SK-N-SH (cell line): ENCODE measurements at regions not wholly inside any gene's neighbourhood (a gene's known extent, or its start where the extent isn't known, plus 50 kb on each side); places are given as distances from the start of the nearest gene placed in this dataset.

ENCODE experiments used
- CTCF ChIA-PET: fragments of 300-600, 350-600 bp; formaldehyde crosslinking; extraction: SDS; loops from one replicate; lab custom pipeline; 2021; lab: Yijun Ruan, JAX
- POLR2A ChIA-PET: fragments of 350-600 bp; sonication (Branson Sonifier 250); formaldehyde crosslinking; extraction: SDS; loops from one replicate; lab custom pipeline; 2020; ENCODE audit warnings: antibody characterized with exemption, inconsistent platforms; lab: Yijun Ruan, JAX
- DNase-seq: peaks from one replicate; pipeline ENCODE4 v3.0.0; 2012
- H2AFZ ChIP-seq: fragments of 200-600 bp; sonication (generic); 2 replicates; pipeline ENCODE4 v1.8.1; 2016; ENCODE audit warnings: antibody characterized with exemption, mild to moderate bottlenecking, low read depth
- H3F3A ChIP-seq: fragments of 200-600 bp; sonication (generic); replicated peaks from 2 replicates; pipeline ENCODE3; 2016; ENCODE audit warnings: antibody characterized with exemption, mild to moderate bottlenecking; ENCODE audit not compliant: insufficient read depth
- H3K27ac ChIP-seq, 2 experiments: fragments of 200-500 bp in 1 of 2; fragments of 200-600 bp in 1 of 2; sonication (Bioruptor generic) in 1 of 2; sonication (generic), shearing (Covaris generic) in 1 of 2; 2 replicates each; pipeline versions ENCODE4 v1.5.1 to v1.6.1; 2014 to 2016; ENCODE audit warnings: low read depth in 2 of 2, inconsistent platforms in 1 of 2, low read length in 1 of 2, mild to moderate bottlenecking in 1 of 2, mixed read lengths in 1 of 2
- H3K27me3 ChIP-seq: fragments of 200-600 bp; sonication (generic), shearing (Covaris generic); 2 replicates; pipeline ENCODE4 v1.6.1; 2016; ENCODE audit warnings: mixed run types; ENCODE audit not compliant: insufficient read depth
- H3K36me3 ChIP-seq, 2 experiments: fragments of 200-500 bp in 1 of 2; fragments of 200-600 bp in 1 of 2; sonication (Bioruptor generic) in 1 of 2; sonication (generic) in 1 of 2; replicated peaks in 1 of 2; 2 replicates each; pipeline versions ENCODE3 to v1.5.1; 2014 to 2016; ENCODE audit warnings: low read length in 1 of 2, mild to moderate bottlenecking in 1 of 2; ENCODE audit not compliant: insufficient read depth in 2 of 2, control insufficient read depth in 1 of 2
- H3K4me1 ChIP-seq, 2 experiments: fragments of 200-500 bp in 1 of 2; fragments of 200-600 bp in 1 of 2; sonication (Bioruptor generic) in 1 of 2; sonication (generic), shearing (Covaris generic) in 1 of 2; 2 replicates each; pipeline versions ENCODE4 v1.5.1 to v1.6.1; 2014 to 2016; ENCODE audit warnings: low read depth in 1 of 2, low read length in 1 of 2, mixed run types in 1 of 2; ENCODE audit not compliant: insufficient read depth in 2 of 2, control insufficient read depth in 1 of 2
- H3K4me2 ChIP-seq: fragments of 200-600 bp; sonication (generic), shearing (Covaris generic); 2 replicates; pipeline ENCODE4 v1.6.1; 2017; ENCODE audit warnings: mixed run types
- H3K4me3 ChIP-seq, 2 experiments: fragments of 200-500 bp in 1 of 2; fragments of 200-600 bp in 1 of 2; sonication (Bioruptor generic) in 1 of 2; sonication (generic), shearing (Covaris generic) in 1 of 2; 2 replicates each; pipeline versions ENCODE4 v1.5.1 to v1.8.1; 2014 to 2016; ENCODE audit warnings: low read depth in 2 of 2, inconsistent platforms in 1 of 2, low read length in 1 of 2, mild to moderate bottlenecking in 1 of 2, mixed read lengths in 1 of 2, moderate library complexity in 1 of 2
- H3K79me2 ChIP-seq: fragments of 200-600 bp; sonication (generic); 2 replicates; pipeline ENCODE4 v1.8.1; 2017; ENCODE audit warnings: mild to moderate bottlenecking; ENCODE audit not compliant: insufficient read depth
- H3K9ac ChIP-seq: fragments of 200-600 bp; sonication (generic); 2 replicates; pipeline ENCODE4 v1.6.1; 2017; ENCODE audit warnings: mixed run types
- H3K9me2 ChIP-seq: fragments of 200-600 bp; sonication (generic); 2 replicates; pipeline ENCODE4 v1.6.1; 2017; ENCODE audit warnings: mixed run types
- H3K9me3 ChIP-seq: fragments of 200-600 bp; sonication (generic); 2 replicates; pipeline ENCODE4 v1.6.1; 2017; ENCODE audit warnings: mixed run types, mild to moderate bottlenecking, moderate library complexity
- H4K20me1 ChIP-seq: fragments of 200-600 bp; sonication (generic); 2 replicates; pipeline ENCODE4 v1.6.1; 2017; ENCODE audit warnings: mild to moderate bottlenecking, mixed run types; ENCODE audit not compliant: insufficient read depth
- CHD2 ChIP-seq: fragments of 150-350 bp; IDR thresholded peaks from 2 replicates; pipeline ENCODE4 v1.6.1; 2018; ENCODE audit warnings: low read length; ENCODE audit not compliant: partially characterized antibody
- ELF1 ChIP-seq: IDR thresholded peaks from 2 replicates; pipeline ENCODE4 v1.4.0; 2012
- EP300 ChIP-seq, 2 experiments: IDR thresholded peaks; 2 replicates each; pipeline versions ENCODE4 v1.4.0 to v1.6.1; 2012; ENCODE audit warnings: borderline replicate concordance in 1 of 2, low read depth in 1 of 2, low read length in 1 of 2
- EZH2phosphoT487 ChIP-seq: fragments of 200-600 bp; sonication (generic); IDR thresholded peaks from 2 replicates; pipeline ENCODE4 v1.6.1; 2017; ENCODE audit warnings: low read depth, mixed run types, mild to moderate bottlenecking, antibody characterized with exemption, moderate library complexity, borderline replicate concordance
- FOXJ3 ChIP-seq: sonication (generic); formaldehyde crosslinking; IDR thresholded peaks from 2 replicates; pipeline ENCODE4 v1.5.1; 2020; ENCODE audit warnings: mild to moderate bottlenecking, missing genetic modification reagents
- GATA2 ChIP-seq: sonication (generic); formaldehyde crosslinking; IDR thresholded peaks from 2 replicates; pipeline ENCODE4 v1.5.0; 2020; ENCODE audit warnings: mild to moderate bottlenecking, missing genetic modification reagents
- IRF3 ChIP-seq: fragments of 150-350 bp; IDR thresholded peaks from 2 replicates; pipeline ENCODE4 v1.6.1; 2016; ENCODE audit warnings: mild to moderate bottlenecking, low read depth, low read length
- JUND ChIP-seq: IDR thresholded peaks from 2 replicates; pipeline ENCODE4 v1.4.0; 2012
- MEF2A ChIP-seq: IDR thresholded peaks from 2 replicates; pipeline ENCODE4 v1.4.0; 2012; ENCODE audit warnings: low read depth, borderline replicate concordance
- MXI1 ChIP-seq: IDR thresholded peaks from 2 replicates; pipeline ENCODE4 v1.6.1; 2012; ENCODE audit warnings: mild to moderate bottlenecking, low read depth, low read length, improper control_type of control experiment
- SIN3A ChIP-seq: IDR thresholded peaks from 2 replicates; pipeline ENCODE4 v1.6.1; 2012; ENCODE audit warnings: low read depth, mild to moderate bottlenecking, low read length, moderate library complexity, borderline replicate concordance
- SMC3 ChIP-seq: IDR thresholded peaks from 2 replicates; pipeline ENCODE4 v1.6.1; 2012; ENCODE audit warnings: low read depth, low read length, improper control_type of control experiment
- TCF12 ChIP-seq: IDR thresholded peaks from 2 replicates; pipeline ENCODE4 v1.4.0; 2012
- USF1 ChIP-seq: IDR thresholded peaks from 2 replicates; pipeline ENCODE4 v1.4.0; 2012; ENCODE audit warnings: low read depth, borderline replicate concordance
- USF2 ChIP-seq: fragments of 150-350 bp; IDR thresholded peaks from 2 replicates; pipeline ENCODE4 v1.6.1; 2017; ENCODE audit warnings: antibody characterized with exemption, low read length, low read depth, borderline replicate concordance
- YY1 ChIP-seq: IDR thresholded peaks from 2 replicates; pipeline ENCODE4 v1.4.0; 2012; ENCODE audit warnings: low read depth, mild to moderate bottlenecking
- ZBTB33 ChIP-seq: IDR thresholded peaks from 2 replicates; pipeline ENCODE4 v1.4.0; 2012; ENCODE audit warnings: low read depth, borderline replicate concordance
- WGBS: methylation state at CpG from one replicate; pipeline ENCODE4 v1.1.6; 2017; ENCODE audit warnings: low lambda C conversion rate; 5-methylcytosine and 5-hydroxymethylcytosine counted together

- Histone ChIP-seq H3K4me3 (no peak overlapping the region), H3K9ac (no peak overlapping the region), H3K79me2 (no peaks in the 10 kb centered on the region), H3K27ac (no peak overlapping the region), H3K9me2 (no peaks in the 10 kb centered on the region), H3K27me3 (no peaks in the 10 kb centered on the region), H4K20me1 (no peaks in the 10 kb centered on the region), H3F3A (no peaks in the 10 kb centered on the region), H3K4me1 (no peaks in the 10 kb centered on the region), H2AFZ (no peak overlapping the region), H3K4me2 (no peak overlapping the region), H3K9me3 (no peaks in the 10 kb centered on the region), H3K36me3 (no peaks in the 10 kb centered on the region)
- 37% methylated on average over 4 of the region's 4 CpGs for WGBS
- DNase-seq: no peak
- ChIA-PET POLR2A (no interaction called here), CTCF (no interaction called here)
- TF ChIP-seq JUND (no peak), ELF1 (no peak)
These were observed 542.1 kb downstream of the DSC3 start for GRCh38 chr18:30500240-30500945.

GRCh38 chr18:30499721-30500120 lies 542.8 kb downstream of the DSC3 start:
- H3K27ac ChIP-seq: no peak overlapping the region
- no peak for DNase-seq
- H3K9ac ChIP-seq: no peak overlapping the region
- no peaks in the 10 kb centered on the region for H3F3A ChIP-seq
- WGBS: 51% methylated on average over 2 of the region's 2 CpGs
- H3K4me3 ChIP-seq: no peak overlapping the region
- no peaks in the 10 kb centered on the region for H4K20me1 ChIP-seq
- POLR2A ChIA-PET: no interaction called here
- no peaks in the 10 kb centered on the region for H3K36me3 ChIP-seq
- H3K79me2 ChIP-seq: no peaks in the 10 kb centered on the region
- TF ChIP-seq ZBTB33 (no peak), ELF1 (no peak), SIN3A (no peak)
- TF ChIP-seq, all 33 proteins: peak for 0
- CTCF ChIA-PET: interaction anchor here (1.3 kb wide), 1 partner anchor 13 kb away, joined by 3 read pairs; no protein-coding TSS in a partner anchor
- no peak overlapping the region for H2AFZ ChIP-seq
- no peaks in the 10 kb centered on the region for H3K9me2 ChIP-seq
- H3K4me1 ChIP-seq: no peaks in the 10 kb centered on the region
- H3K27me3 ChIP-seq: no peaks in the 10 kb centered on the region
- H3K4me2 ChIP-seq: no peak overlapping the region
- no peaks in the 10 kb centered on the region for H3K9me3 ChIP-seq

GRCh38 chr18:30492552-30493129 lies 549.9 kb downstream of the DSC3 start:
- POLR2A ChIA-PET: no interaction called here
- no peak overlapping the region for H3K4me3 ChIP-seq
- WGBS: 58% methylated on average over 4 of the region's 4 CpGs
- TF ChIP-seq EZH2phosphoT487: no peak
- no peak for TF ChIP-seq MXI1
- no peak for TF ChIP-seq TCF12
- no peak for TF ChIP-seq USF1
- no peak for TF ChIP-seq FOXJ3 (CRISPR knock-in tag)
- TF ChIP-seq ELF1: no peak
- no peak for TF ChIP-seq SMC3
- TF ChIP-seq EP300 (IDR thresholded peaks at IDR 0.05; ENCODE audit: borderline replicate concordance in 1 of 2, low read depth in 1 of 2, low read length in 1 of 2): no peak
- TF ChIP-seq YY1: no peak
- no peak for TF ChIP-seq MEF2A
- TF ChIP-seq CHD2: no peak
- no peak for TF ChIP-seq IRF3
- no peak for TF ChIP-seq USF2
- TF ChIP-seq GATA2: no peak

More at GRCh38 chr18:30492552-30493129, 549.9 kb downstream of the DSC3 start:
- H3K9ac ChIP-seq: no peak overlapping the region
- no peak overlapping the region for H2AFZ ChIP-seq
- no peaks in the 10 kb centered on the region for H3K27me3 ChIP-seq
- no peaks in the 10 kb centered on the region for H3K4me1 ChIP-seq
- no peaks in the 10 kb centered on the region for H3K9me3 ChIP-seq
- no peaks in the 10 kb centered on the region for H4K20me1 ChIP-seq
- H3K27ac ChIP-seq: no peak overlapping the region
- no peak overlapping the region for H3K4me2 ChIP-seq
- no peaks in the 10 kb centered on the region for H3K79me2 ChIP-seq
- CTCF ChIA-PET: no interaction called here
- H3K9me2 ChIP-seq: no peaks in the 10 kb centered on the region
- no peaks in the 10 kb centered on the region for H3F3A ChIP-seq
- DNase-seq: no peak
- H3K36me3 ChIP-seq: no peaks in the 10 kb centered on the region
